Smooth muscle cell of the brain vasculature (primary cell): ENCODE measurements at regions not wholly inside any gene's neighbourhood (a gene's known extent, or its start where the extent isn't known, plus 50 kb on each side); places are given as distances from the start of the nearest gene placed in this dataset.

Source experiments
- DNase-seq: peaks from one replicate; pipeline ENCODE4 v3.0.0-alpha.2; 2012; ENCODE audit warnings: low read depth, low spot score

GRCh38 chr6:56767892-56768531 lies 125.3 kb upstream of the DST start:
- DNase-seq, result no peak

GRCh38 chr6:56767435-56767834 lies 124.7 kb upstream of the DST start:
- no peak for DNase-seq

DNA sequence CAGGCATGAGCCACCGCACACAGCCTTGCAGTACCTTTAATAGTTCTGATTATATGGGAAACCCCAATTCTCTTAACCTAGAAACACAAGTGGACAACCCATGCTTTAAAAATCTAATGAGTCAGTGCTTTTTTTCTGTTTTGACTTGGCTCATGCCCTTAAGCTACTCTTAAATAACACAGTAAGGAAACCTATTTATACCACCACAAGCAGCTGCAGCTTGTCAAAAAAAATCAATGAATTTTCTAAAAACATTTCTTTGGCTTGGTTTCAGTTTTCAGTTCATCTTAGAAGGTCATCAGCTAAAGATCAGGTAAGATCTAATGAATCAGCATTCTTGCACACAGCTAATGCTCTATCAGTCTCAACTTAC lies 124.1 kb upstream of the DST start:
- no peak for DNase-seq

- no peak for DNase-seq
Measured at GRCh38 chr6:56766139-56766805, 123.6 kb upstream of the DST start.

DNA sequence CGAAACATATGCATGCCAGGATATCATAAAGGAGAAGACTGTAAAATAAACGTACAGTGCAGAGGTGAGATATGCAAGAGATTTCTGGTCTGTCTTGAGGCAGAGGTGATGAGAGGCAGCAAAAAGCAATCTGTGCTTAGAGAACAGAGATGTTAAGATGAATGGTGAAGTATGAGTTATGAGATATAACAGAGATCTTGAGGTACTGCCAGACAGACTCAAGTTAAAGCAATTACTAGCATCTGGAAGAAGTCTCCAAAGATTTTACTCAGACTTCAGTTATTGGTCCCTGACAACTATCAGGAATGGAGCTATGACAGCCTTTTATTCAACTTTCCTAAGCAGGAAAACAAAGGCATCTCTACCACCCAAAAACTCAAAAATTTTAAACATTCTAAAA lies 122.8 kb upstream of the DST start:
- DNase-seq, result no peak

DNA sequence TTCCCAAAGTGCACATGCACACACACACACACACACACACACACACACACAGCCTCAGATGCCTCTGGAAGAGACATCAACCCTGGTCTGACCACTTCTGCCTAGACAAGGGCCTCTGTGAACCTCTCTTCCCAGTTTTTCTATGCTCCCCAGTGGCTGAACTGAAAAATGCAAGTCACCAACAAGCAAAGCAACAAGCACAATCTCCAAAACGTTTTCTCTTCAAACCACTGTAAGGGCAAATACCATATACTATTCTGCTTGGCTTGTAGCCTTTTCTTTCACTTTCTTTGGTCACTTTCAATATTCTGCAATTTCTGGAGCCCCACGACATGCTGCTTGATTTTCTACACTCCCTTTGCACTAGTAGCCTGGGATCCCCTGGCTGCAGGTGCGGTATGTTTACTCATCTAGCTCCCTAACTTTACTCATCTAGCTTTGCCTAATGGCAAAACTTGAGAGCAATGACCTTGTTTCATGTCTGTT lies 121.4 kb upstream of the DST start:
- no peak for DNase-seq

DNA sequence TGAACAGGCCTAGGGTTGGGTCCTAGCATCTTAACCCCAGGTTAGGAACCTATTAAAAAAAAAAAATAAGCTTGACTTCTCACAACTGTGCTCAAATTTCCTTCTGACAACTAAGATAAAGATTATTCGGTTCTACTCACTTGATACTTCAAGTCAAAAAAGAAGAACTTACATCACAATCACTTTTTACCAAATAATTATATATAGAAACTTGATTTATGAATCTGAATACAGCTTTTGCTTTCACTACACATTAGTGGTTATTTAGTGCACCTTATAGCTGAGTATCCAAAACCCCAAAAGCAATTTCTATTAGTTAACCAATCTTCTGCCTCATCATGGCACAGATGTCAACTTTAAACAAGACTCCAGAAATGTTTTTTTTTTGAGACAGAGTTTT lies 119.0 kb upstream of the DST start:
- no peak for DNase-seq

- DNase-seq, result no peak
Measured at GRCh38 chr6:56760842-56761241, 118.2 kb upstream of the DST start.

DNA sequence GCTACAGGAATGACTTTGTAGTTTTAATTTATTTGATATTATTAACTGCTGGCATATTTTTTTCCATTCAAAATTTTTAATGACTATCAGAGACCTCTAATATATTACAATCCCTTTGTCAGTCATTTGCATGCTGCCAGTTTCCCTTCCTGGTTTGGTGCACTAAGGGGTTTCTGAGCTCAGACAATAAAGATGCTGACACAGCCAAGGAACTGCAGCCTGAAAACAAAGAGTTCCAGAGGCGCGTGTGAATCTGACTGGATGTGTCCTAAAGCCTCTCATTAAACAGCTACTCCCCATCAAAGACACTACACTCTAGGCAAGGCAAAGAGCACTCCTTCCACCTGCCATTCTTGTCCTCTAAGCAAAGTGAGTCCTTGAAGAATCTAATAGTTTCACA lies 116.8 kb upstream of the DST start:
- DNase-seq, result no peak

- DNase-seq, result no peak
Measured at GRCh38 chr6:56758553-56758952, 115.9 kb upstream of the DST start.

GRCh38 chr6:56758120-56758519 lies 115.4 kb upstream of the DST start:
- DNase-seq, result no peak

DNA sequence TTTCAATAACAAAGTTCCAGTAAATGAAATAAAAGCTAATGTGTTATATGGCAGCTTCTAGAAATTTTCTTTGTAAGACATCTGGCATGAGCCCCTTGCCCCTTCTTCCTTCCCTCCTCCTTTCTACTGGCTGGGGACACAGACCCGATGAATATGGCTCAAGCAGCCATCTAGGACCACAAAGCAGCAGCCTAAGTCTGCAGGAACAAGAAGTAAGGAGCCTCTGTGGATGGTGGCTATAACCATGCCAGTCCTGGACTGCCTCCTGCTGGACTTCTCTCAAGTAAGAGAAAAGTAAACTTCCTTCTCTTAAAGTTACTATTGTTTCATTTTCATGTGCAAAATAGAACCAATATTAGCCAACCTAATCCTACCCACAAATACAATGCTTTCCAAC lies 114.9 kb upstream of the DST start:
- no peak for DNase-seq

GRCh38 chr6:56756791-56757587 lies 114.3 kb upstream of the DST start:
- no peak for DNase-seq

- no peak for DNase-seq
Measured at GRCh38 chr6:56756219-56756789, 113.6 kb upstream of the DST start.

DNA sequence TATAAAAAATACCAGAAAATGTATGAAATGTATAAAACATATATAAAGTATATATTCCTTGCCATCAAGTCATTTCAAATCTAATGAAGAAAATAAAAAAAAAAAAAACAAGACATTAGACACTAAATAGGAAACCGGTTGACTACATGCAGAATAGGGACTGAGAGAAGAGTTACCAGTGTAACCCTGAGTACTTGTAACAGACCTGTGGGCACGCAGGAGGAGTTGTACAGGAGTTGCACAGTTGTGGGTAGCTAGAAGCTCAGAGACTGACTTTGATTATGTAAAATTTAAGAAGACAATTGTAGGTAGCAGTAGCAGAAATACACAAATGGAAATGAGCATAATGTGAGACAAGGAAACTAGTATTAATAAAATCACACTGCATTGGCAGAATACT lies 112.4 kb upstream of the DST start:
- no peak for DNase-seq

- no peak for DNase-seq
Measured at GRCh38 chr6:56753811-56754210, 111.1 kb upstream of the DST start.

GRCh38 chr6:56752534-56752933 lies 109.8 kb upstream of the DST start:
- DNase-seq, result no peak

DNA sequence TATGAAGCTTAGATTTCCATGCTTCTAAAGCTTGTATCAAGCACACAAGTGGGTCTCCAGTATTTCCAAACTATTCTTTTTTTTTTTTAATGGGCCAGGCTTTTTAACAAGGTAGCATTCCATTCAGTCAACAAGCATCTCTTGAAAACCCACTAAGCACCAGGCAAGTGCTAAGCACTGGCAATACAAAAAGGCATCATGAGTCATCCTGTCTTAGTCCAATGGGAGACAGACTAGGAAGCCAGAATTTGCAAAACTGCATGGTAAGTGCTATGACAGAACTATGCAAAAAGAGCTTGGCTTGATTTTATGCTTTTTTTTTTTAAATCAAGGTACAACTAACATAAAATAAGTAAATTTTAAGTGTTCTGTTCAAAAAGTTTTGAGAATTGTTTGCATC lies 109.3 kb upstream of the DST start:
- DNase-seq, result no peak

DNA sequence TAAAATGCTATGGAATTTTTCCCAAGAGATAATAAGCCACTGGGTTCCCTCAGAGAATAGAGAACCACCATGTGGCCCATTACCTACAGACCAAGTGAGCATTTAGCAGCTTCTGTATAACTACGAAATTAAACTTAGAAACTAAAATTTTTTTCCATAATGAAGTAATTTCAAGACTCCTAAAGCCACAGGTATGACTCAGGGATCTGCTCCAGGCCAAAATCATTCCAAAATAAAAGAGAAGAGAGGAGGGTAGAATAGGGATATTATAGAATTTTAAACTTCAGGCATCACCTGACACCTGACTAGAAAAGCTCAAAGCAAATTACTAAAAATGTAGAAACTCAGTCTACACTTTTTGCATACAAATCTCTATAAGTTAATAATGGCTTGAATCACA lies 108.9 kb upstream of the DST start:
- DNase-seq, result no peak

GRCh38 chr6:56750686-56751085 lies 108.0 kb upstream of the DST start:
- no peak for DNase-seq

DNA sequence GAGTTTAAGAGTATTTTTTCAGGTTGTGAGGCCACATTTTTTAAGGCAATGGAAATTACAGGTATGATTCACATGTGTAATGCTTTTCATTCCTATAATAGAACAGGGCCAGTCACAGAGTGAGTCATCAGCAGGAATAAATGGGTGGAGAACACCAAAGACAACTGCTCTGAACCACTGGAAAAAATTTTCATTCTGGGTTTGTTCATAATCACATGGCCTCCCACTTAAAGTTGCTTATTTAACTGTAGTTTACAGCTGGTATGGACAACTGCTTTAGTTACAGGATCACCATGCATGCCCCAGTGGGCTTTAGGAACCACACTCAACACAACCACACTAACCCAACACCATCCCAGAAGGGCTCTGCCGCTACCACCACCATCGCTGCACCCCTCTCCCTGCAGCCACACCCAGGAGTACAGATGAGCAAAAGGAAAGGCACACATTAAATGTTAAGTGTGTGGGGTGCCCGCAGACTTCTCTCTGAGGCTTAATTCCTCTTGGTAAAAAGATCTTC lies 107.0 kb upstream of the DST start:
- DNase-seq, result no peak

- no peak for DNase-seq
Measured at GRCh38 chr6:56746767-56747504, 104.2 kb upstream of the DST start.
